Aorta (tissue), 5 donors: ENCODE measurements at regions not wholly inside any gene's neighbourhood (a gene's known extent, or its start where the extent isn't known, plus 50 kb on each side); places are given as distances from the start of the nearest gene placed in this dataset.
"Not testable (repeated sequence)": the region's sequence is repeated elsewhere in the genome, so short reads cannot be mapped to it uniquely, and the experiment has no call there.

Experiments
- ATAC-seq: fragments of 200-7000 bp; cut with Tn5 transposase; one replicate; pipeline ENCODE4 v1.9.1; 2022; ENCODE audit warnings: moderate library complexity; ENCODE audit not compliant: low FRiP score
- DNase-seq, 2 donors: peaks; one replicate each; pipeline ENCODE4 v3.0.0-alpha.2; 2020
- H3K27ac ChIP-seq, 2 donors: one replicate each; pipeline ENCODE4 v1.5.1; 2013; ENCODE audit warnings: low read length in 2 of 2, mild to moderate bottlenecking in 2 of 2, moderate library complexity in 2 of 2, control low read depth in 1 of 2, inconsistent platforms in 1 of 2, low read depth in 1 of 2
- H3K27me3 ChIP-seq, 2 donors: one replicate each; pipeline ENCODE4 v1.6.1; 2013; ENCODE audit warnings: control low read depth in 1 of 2, low read length in 1 of 2, mild to moderate bottlenecking in 1 of 2, moderate library complexity in 1 of 2; ENCODE audit not compliant: insufficient read depth in 2 of 2, control insufficient read depth in 1 of 2
- H3K36me3 ChIP-seq, 2 donors: one replicate each; pipeline ENCODE4 v1.6.1; 2013; ENCODE audit warnings: control low read depth in 1 of 2, low read length in 1 of 2, mild to moderate bottlenecking in 1 of 2; ENCODE audit not compliant: insufficient read depth in 2 of 2, control insufficient read depth in 1 of 2
- H3K4me1 ChIP-seq, 2 donors: one replicate each; pipeline ENCODE4 v1.6.1; 2013; ENCODE audit warnings: low read length in 2 of 2, control low read depth in 1 of 2, mild to moderate bottlenecking in 1 of 2, moderate library complexity in 1 of 2; ENCODE audit not compliant: insufficient read depth in 2 of 2, control insufficient read depth in 1 of 2
- H3K4me3 ChIP-seq, 2 donors: one replicate each; pipeline ENCODE4 v1.5.1; 2013; ENCODE audit warnings: low read length in 2 of 2, control low read depth in 1 of 2, mild to moderate bottlenecking in 1 of 2
- H3K9me3 ChIP-seq: one replicate; pipeline ENCODE4 v1.6.1; 2013; ENCODE audit warnings: mild to moderate bottlenecking, low read length; ENCODE audit not compliant: control insufficient read depth
- WGBS, 2 donors: extraction: QIAGEN DNeasy Blood & Tissue Kit; methylation state at CpG; one replicate each; pipeline ENCODE4 v1.1.7; 2013; 5-methylcytosine and 5-hydroxymethylcytosine counted together
- intact Hi-C, 2 donors: fragments of 100-400 bp; cut with DNase I; formaldehyde crosslinking; loops; one replicate each; pipeline versions ENCODE4 v1.14.2 to v1.15.0; 2022
- donor health status: healthy with polysubstance abuse.
- donor health status: Bipolar disorder and iron deficiency.
- donor health status: DM: no; HTN: no; CAD: no.
- donor health status: DM: no; HTN: no; CAD: no.
- donor health status: DM: yes; HTN: yes; CAD: no.

GRCh38 chr17:14545156-14545906 is 244.4 kb downstream of the HS3ST3B1 start:
- 62 to 64% methylated on average over 16 of the region's 16 CpGs for WGBS, 2 donors
- Histone ChIP-seq H3K4me1 (no peaks in the 10 kb centered on the region), H3K9me3 (peaks cover 1% of the 10 kb centered on the region), H3K36me3 (no peaks in the 10 kb centered on the region), H3K27ac (no peak overlapping the region), H3K4me3 (no peak overlapping the region), H3K27me3 (no peaks in the 10 kb centered on the region)
- ATAC-seq, result no peak
- intact Hi-C loops, result no loop called here
- no peak for DNase-seq

GRCh38 chr17:14541714-14542113 is 240.8 kb downstream of the HS3ST3B1 start:
- Histone ChIP-seq H3K27ac (no peak overlapping the region), H3K36me3 (no peaks in the 10 kb centered on the region), H3K27me3 (no peaks in the 10 kb centered on the region), H3K4me1 (no peaks in the 10 kb centered on the region), H3K9me3 (peaks cover 1% of the 10 kb centered on the region), H3K4me3 (no peak overlapping the region)
- ATAC-seq, result no peak
- DNase-seq, result no peak
- intact Hi-C loops, result no loop called here
- WGBS, 2 donors, result 72 to 82% methylated on average over 2 of the region's 2 CpGs

- H3K27ac ChIP-seq, result no peak overlapping the region
- H3K4me1 ChIP-seq, result no peaks in the 10 kb centered on the region
- H3K9me3 ChIP-seq, result no peaks in the 10 kb centered on the region
- ATAC-seq (no peak), DNase-seq (no peak)
- H3K4me3 ChIP-seq, result no peak overlapping the region
- H3K36me3 ChIP-seq, result no peaks in the 10 kb centered on the region
- 70 to 80% methylated on average over 6 of the region's 6 CpGs for WGBS, 2 donors
- no peaks in the 10 kb centered on the region for H3K27me3 ChIP-seq
- intact Hi-C loops, result no loop called here
These were observed 238.9 kb downstream of the HS3ST3B1 start for GRCh38 chr17:14539801-14540200.

GRCh38 chr17:14532242-14532641 is 231.4 kb downstream of the HS3ST3B1 start:
- 80 to 82% methylated on average over 3 of the region's 3 CpGs for WGBS, 2 donors
- H3K36me3 ChIP-seq, H3K27me3 ChIP-seq, ATAC-seq, H3K4me1 ChIP-seq, DNase-seq, H3K4me3 ChIP-seq, H3K27ac ChIP-seq, H3K9me3 ChIP-seq, intact Hi-C loops: not testable (repeated sequence)

GRCh38 chr17:14525551-14526455 is 224.9 kb downstream of the HS3ST3B1 start:
- 45 to 51% methylated on average over 5 of the region's 5 CpGs for WGBS, 2 donors
- no peak for ATAC-seq
- no peaks in the 10 kb centered on the region for H3K4me1 ChIP-seq

GRCh38 chr17:14522795-14523387 is 222.0 kb downstream of the HS3ST3B1 start:
- WGBS, 2 donors, result 42 to 51% methylated on average over 3 of the region's 3 CpGs
- intact Hi-C loops, result no loop called here
- Histone ChIP-seq H3K4me3 (no peak overlapping the region), H3K27me3 (no peaks in the 10 kb centered on the region), H3K27ac (no peak overlapping the region), H3K4me1 (no peaks in the 10 kb centered on the region), H3K9me3 (no peaks in the 10 kb centered on the region), H3K36me3 (no peaks in the 10 kb centered on the region)
- DNase-seq (no peak), ATAC-seq (no peak)

More at GRCh38 chr17:14525551-14526455, 224.9 kb downstream of the HS3ST3B1 start:
- Histone ChIP-seq H3K4me3 (no peak overlapping the region), H3K36me3 (no peaks in the 10 kb centered on the region), H3K27ac (no peak overlapping the region), H3K27me3 (no peaks in the 10 kb centered on the region), H3K9me3 (no peaks in the 10 kb centered on the region)
- intact Hi-C loops, result no loop called here
- DNase-seq, result no peak

GRCh38 chr17:14518919-14519318 is 218.0 kb downstream of the HS3ST3B1 start:
- H3K27ac ChIP-seq, intact Hi-C loops, H3K36me3 ChIP-seq, H3K4me3 ChIP-seq, DNase-seq, ATAC-seq, H3K4me1 ChIP-seq, H3K9me3 ChIP-seq, H3K27me3 ChIP-seq: not testable (repeated sequence)
- 75 to 76% methylated on average over 3 of the region's 3 CpGs for WGBS, 2 donors

- H3K9me3 ChIP-seq, result no peaks in the 10 kb centered on the region
- DNase-seq, result no peak
- no peak overlapping the region for H3K4me3 ChIP-seq
- H3K27ac ChIP-seq, result no peak overlapping the region
- intact Hi-C loops, result no loop called here
- WGBS, 2 donors, result 29 to 36% methylated on average over 3 of the region's 3 CpGs
- no peaks in the 10 kb centered on the region for H3K27me3 ChIP-seq
- H3K4me1 ChIP-seq, result no peaks in the 10 kb centered on the region
- no peaks in the 10 kb centered on the region for H3K36me3 ChIP-seq
- no peak for ATAC-seq
These were observed 214.1 kb downstream of the HS3ST3B1 start for GRCh38 chr17:14514973-14515372.
